Mesenchymal stem cell (in vitro differentiated cells and primary cell): ENCODE measurements at regions not wholly inside any gene's neighbourhood (a gene's known extent, or its start where the extent isn't known, plus 50 kb on each side); places are given as distances from the start of the nearest gene placed in this dataset.

Experiments used
- DNase-seq: peaks from one replicate; pipeline ENCODE4 v3.0.0-alpha.2; 2013
- H2AFZ ChIP-seq: one replicate; pipeline ENCODE4 v1.6.1; 2013; ENCODE audit warnings: low read depth, mild to moderate bottlenecking, control low read depth, inconsistent platforms, low read length, moderate library complexity
- H2AK5ac ChIP-seq: 2 replicates; pipeline ENCODE4 v1.6.1; 2013; ENCODE audit warnings: low read length, moderate library complexity, mild to moderate bottlenecking, inconsistent platforms; ENCODE audit not compliant: severe bottlenecking
- H2BK120ac ChIP-seq: one replicate; pipeline ENCODE4 v1.6.1; 2013; ENCODE audit warnings: low read depth, mild to moderate bottlenecking, inconsistent platforms, low read length, moderate library complexity
- H2BK12ac ChIP-seq, 2 experiments: one replicate each; pipeline ENCODE4 v1.6.1; 2013; ENCODE audit warnings: inconsistent platforms in 2 of 2, low read length in 2 of 2, mild to moderate bottlenecking in 2 of 2, moderate library complexity in 2 of 2, control low read depth in 1 of 2
- H2BK15ac ChIP-seq: one replicate; pipeline ENCODE4 v1.6.1; 2013; ENCODE audit warnings: mild to moderate bottlenecking, low read depth, inconsistent platforms; ENCODE audit not compliant: poor library complexity, severe bottlenecking
- H2BK5ac ChIP-seq: 2 replicates; pipeline ENCODE4 v1.6.1; 2013; ENCODE audit warnings: low read depth, mild to moderate bottlenecking, low read length, control low read depth, inconsistent platforms; ENCODE audit not compliant: poor library complexity, severe bottlenecking
- H3K14ac ChIP-seq, 2 experiments: one replicate each; pipeline ENCODE4 v1.6.1; 2013; ENCODE audit warnings: inconsistent platforms in 2 of 2, low read length in 2 of 2, control low read depth in 1 of 2, mild to moderate bottlenecking in 1 of 2, moderate library complexity in 1 of 2
- H3K18ac ChIP-seq, 2 experiments: one replicate each; pipeline ENCODE4 v1.6.1; 2013; ENCODE audit warnings: inconsistent platforms in 2 of 2, low read length in 2 of 2, control low read depth in 1 of 2, low read depth in 1 of 2, mild to moderate bottlenecking in 1 of 2
- H3K23ac ChIP-seq, 2 experiments: one replicate each; pipeline ENCODE4 v1.6.1; 2013; ENCODE audit warnings: inconsistent platforms in 2 of 2, low read length in 2 of 2, mild to moderate bottlenecking in 2 of 2, moderate library complexity in 2 of 2, control low read depth in 1 of 2
- H3K27ac ChIP-seq: 2 replicates; pipeline ENCODE4 v1.5.1; 2013; ENCODE audit warnings: mild to moderate bottlenecking, moderate library complexity, low read length, control low read depth, inconsistent platforms; ENCODE audit not compliant: poor library complexity, severe bottlenecking
- H3K27me3 ChIP-seq, 2 experiments: 2 replicates each; pipeline versions ENCODE4 v1.6.1 to v1.7.0; 2013; ENCODE audit warnings: low read length in 2 of 2, mild to moderate bottlenecking in 2 of 2, moderate library complexity in 2 of 2, control low read depth in 1 of 2, inconsistent platforms in 1 of 2; ENCODE audit not compliant: control insufficient read depth in 1 of 2, insufficient read depth in 1 of 2
- H3K36me3 ChIP-seq, 2 experiments: 2 replicates each; pipeline versions ENCODE4 v1.6.1 to v1.7.0; 2013; ENCODE audit warnings: low read length in 2 of 2, control low read depth in 1 of 2, inconsistent platforms in 1 of 2, low read depth in 1 of 2, mild to moderate bottlenecking in 1 of 2; ENCODE audit not compliant: insufficient read depth in 2 of 2, control insufficient read depth in 1 of 2
- H3K4ac ChIP-seq, 2 experiments: one replicate each; pipeline ENCODE4 v1.6.1; 2013; ENCODE audit warnings: inconsistent platforms in 2 of 2, low read length in 2 of 2, mild to moderate bottlenecking in 2 of 2, moderate library complexity in 2 of 2, control low read depth in 1 of 2, low read depth in 1 of 2
- H3K4me1 ChIP-seq: 2 replicates; pipeline ENCODE4 v1.6.1; 2013; ENCODE audit warnings: low read depth, low read length, control low read depth; ENCODE audit not compliant: control insufficient read depth, insufficient read depth
- H3K4me2 ChIP-seq: 2 replicates; pipeline ENCODE4 v1.6.1; 2013; ENCODE audit warnings: low read length, mild to moderate bottlenecking, inconsistent platforms; ENCODE audit not compliant: poor library complexity, severe bottlenecking
- H3K4me3 ChIP-seq, 2 experiments: 2 replicates each; pipeline versions ENCODE4 v1.5.1 to v1.7.0; 2013; ENCODE audit warnings: low read length in 2 of 2, mild to moderate bottlenecking in 2 of 2, control low read depth in 1 of 2, low read depth in 1 of 2; ENCODE audit not compliant: insufficient read depth in 1 of 2
- H3K79me1 ChIP-seq: replicated peaks from 2 replicates; pipeline ENCODE4 v1.6.1; 2013; ENCODE audit warnings: mild to moderate bottlenecking, control low read depth, low read length, inconsistent platforms; ENCODE audit not compliant: poor library complexity, severe bottlenecking
- H3K9ac ChIP-seq: 2 replicates; pipeline ENCODE4 v1.7.0; 2013; ENCODE audit warnings: mild to moderate bottlenecking, low read length, moderate library complexity
- H3K9me3 ChIP-seq: 2 replicates; pipeline ENCODE4 v1.7.0; 2013; ENCODE audit warnings: mild to moderate bottlenecking, low read length; ENCODE audit not compliant: control insufficient read depth
- H4K8ac ChIP-seq: one replicate; pipeline ENCODE4 v1.6.1; 2013; ENCODE audit warnings: inconsistent platforms, mild to moderate bottlenecking, low read length, moderate library complexity
- H4K91ac ChIP-seq: one replicate; pipeline ENCODE4 v1.6.1; 2013; ENCODE audit warnings: mild to moderate bottlenecking, low read length, inconsistent platforms
- WGBS: methylation state at CpG from one replicate; pipeline ENCODE4 v1.1.7; 2013; ENCODE audit warnings: mixed read lengths; 5-methylcytosine and 5-hydroxymethylcytosine counted together

- peak; percentile 86 for DNase-seq
- Histone ChIP-seq H2BK120ac (no peak overlapping the region), H3K23ac (no peak overlapping the region), H2BK12ac (no peak overlapping the region), H2BK15ac (no peak overlapping the region), H3K9me3 (no peaks in the 10 kb centered on the region), H4K91ac (no peak overlapping the region), H3K4me3 (no peak overlapping the region), H3K4me1 (peaks cover 5% of the 10 kb centered on the region), H3K14ac (no peak overlapping the region), H2AFZ (no peak overlapping the region), H3K9ac (peak overlapping the region; percentile 52), H3K27me3 (peaks cover 5 to 6% of the 10 kb centered on the region in 2 experiments), H3K4ac (no peak overlapping the region), H2BK5ac (no peak overlapping the region), H2AK5ac (no peak overlapping the region), H3K36me3 (no peaks in the 10 kb centered on the region), H3K79me1 (no peaks in the 10 kb centered on the region), H3K27ac (no peak overlapping the region), H3K4me2 (no peak overlapping the region), H3K18ac (no peak overlapping the region), H4K8ac (peak overlapping the region; percentile 36)
- 36% methylated on average over 4 of the region's 7 CpGs for WGBS
These were observed 64.2 kb upstream of the ARL8B start for GRCh38 chr3:5057857-5058324.

GRCh38 chr3:5058471-5058951, 63.6 kb upstream of the ARL8B start:
- no peaks in the 10 kb centered on the region for H3K79me1 ChIP-seq
- DNase-seq = peak; percentile 41
- H2AK5ac ChIP-seq = no peak overlapping the region
- H3K18ac ChIP-seq = no peak overlapping the region
- no peak overlapping the region for H4K91ac ChIP-seq
- no peak overlapping the region for H4K8ac ChIP-seq
- H3K14ac ChIP-seq = no peak overlapping the region
- H2BK12ac ChIP-seq = no peak overlapping the region
- H3K9me3 ChIP-seq = no peaks in the 10 kb centered on the region
- H2BK120ac ChIP-seq = no peak overlapping the region
- no peaks in the 10 kb centered on the region for H3K36me3 ChIP-seq
- no peak overlapping the region for H2BK5ac ChIP-seq
- H3K27me3 ChIP-seq = peaks cover 5 to 6% of the 10 kb centered on the region in 2 experiments
- H2BK15ac ChIP-seq = no peak overlapping the region
- H3K4ac ChIP-seq = no peak overlapping the region
- no peak overlapping the region for H3K4me2 ChIP-seq
- H3K27ac ChIP-seq = no peak overlapping the region
- H3K4me1 ChIP-seq = peaks cover 1% of the 10 kb centered on the region
- H3K9ac ChIP-seq = peak overlapping the region; percentile 52
- H2AFZ ChIP-seq = no peak overlapping the region
- H3K23ac ChIP-seq = no peak overlapping the region
- no peak overlapping the region for H3K4me3 ChIP-seq

GRCh38 chr3:5059782-5060181, 62.3 kb upstream of the ARL8B start:
- H3K4me3 ChIP-seq = no peak overlapping the region

GRCh38 chr3:5061218-5061569, 60.9 kb upstream of the ARL8B start:
- H3K4me1 ChIP-seq = no peaks in the 10 kb centered on the region
- H3K9ac ChIP-seq = no peak overlapping the region
- no peak overlapping the region for H2AK5ac ChIP-seq
- no peak for DNase-seq
- H4K8ac ChIP-seq = no peak overlapping the region
- no peak overlapping the region for H2BK12ac ChIP-seq
- H2BK5ac ChIP-seq = no peak overlapping the region
- H3K4me3 ChIP-seq = no peak overlapping the region
- H3K79me1 ChIP-seq = no peaks in the 10 kb centered on the region
- H2BK15ac ChIP-seq = no peak overlapping the region
- no peaks in the 10 kb centered on the region for H3K36me3 ChIP-seq
- 96% methylated on average over 3 of the region's 3 CpGs for WGBS
- no peak overlapping the region for H2BK120ac ChIP-seq
- no peak overlapping the region for H3K4me2 ChIP-seq
- H4K91ac ChIP-seq = no peak overlapping the region
- H2AFZ ChIP-seq = no peak overlapping the region
- H3K27me3 ChIP-seq = peaks cover 5 to 6% of the 10 kb centered on the region in 2 experiments
- H3K18ac ChIP-seq = no peak overlapping the region
- H3K9me3 ChIP-seq = no peaks in the 10 kb centered on the region
- no peak overlapping the region for H3K27ac ChIP-seq
- no peak overlapping the region for H3K23ac ChIP-seq
- no peak overlapping the region for H3K14ac ChIP-seq
- H3K4ac ChIP-seq = no peak overlapping the region

More at GRCh38 chr3:5059782-5060181, 62.3 kb upstream of the ARL8B start:
- Histone ChIP-seq H2BK15ac (no peak overlapping the region), H3K14ac (no peak overlapping the region), H3K4ac (no peak overlapping the region), H4K8ac (no peak overlapping the region), H3K9ac (no peak overlapping the region), H3K23ac (no peak overlapping the region), H3K27me3 (peaks cover 5 to 6% of the 10 kb centered on the region in 2 experiments), H3K4me2 (no peak overlapping the region), H3K9me3 (no peaks in the 10 kb centered on the region), H3K27ac (no peak overlapping the region), H2BK120ac (no peak overlapping the region), H2BK12ac (peak overlapping the region in 1 of 2 experiments; percentile 50), H3K4me1 (no peaks in the 10 kb centered on the region), H2AFZ (no peak overlapping the region), H4K91ac (no peak overlapping the region), H3K79me1 (no peaks in the 10 kb centered on the region), H3K36me3 (no peaks in the 10 kb centered on the region), H2BK5ac (no peak overlapping the region), H2AK5ac (no peak overlapping the region), H3K18ac (no peak overlapping the region)
- no peak for DNase-seq
- 92% methylated on average over 5 of the region's 7 CpGs for WGBS
